ENCODE measurements at regions not wholly inside any gene's neighbourhood (a gene's known extent, or its start where the extent isn't known, plus 50 kb on each side); places are given as distances from the start of the nearest gene placed in this dataset.

DNA sequence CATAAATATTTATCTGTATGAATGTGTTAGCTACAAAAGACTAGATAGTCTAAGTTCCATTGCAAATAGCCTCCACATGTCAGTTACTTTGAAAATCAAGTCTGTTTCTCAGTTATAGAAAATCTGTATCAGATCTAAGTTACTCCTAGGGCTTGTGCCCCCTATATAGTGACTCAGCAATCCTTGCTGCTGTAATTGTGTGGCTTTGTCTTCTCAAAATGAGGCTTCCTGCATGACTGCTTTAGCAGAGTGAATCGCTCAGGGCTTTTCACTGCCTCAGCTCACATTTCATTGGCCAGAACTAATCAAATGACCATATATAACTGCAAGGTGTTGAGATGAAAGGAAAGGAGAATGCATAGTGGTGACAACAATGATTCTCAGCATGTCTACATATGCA, 552.2 kb upstream of the STXBP6 start:
- H3K36me3 ChIP-seq = no peaks in the 10 kb centered on the region
- peaks cover 20% of the 10 kb centered on the region for H3K9me3 ChIP-seq (replicated peaks)
- intact Hi-C loops (cut with micrococcal nuclease) = no loop called here
- TF ChIP-seq, protein P1, sequence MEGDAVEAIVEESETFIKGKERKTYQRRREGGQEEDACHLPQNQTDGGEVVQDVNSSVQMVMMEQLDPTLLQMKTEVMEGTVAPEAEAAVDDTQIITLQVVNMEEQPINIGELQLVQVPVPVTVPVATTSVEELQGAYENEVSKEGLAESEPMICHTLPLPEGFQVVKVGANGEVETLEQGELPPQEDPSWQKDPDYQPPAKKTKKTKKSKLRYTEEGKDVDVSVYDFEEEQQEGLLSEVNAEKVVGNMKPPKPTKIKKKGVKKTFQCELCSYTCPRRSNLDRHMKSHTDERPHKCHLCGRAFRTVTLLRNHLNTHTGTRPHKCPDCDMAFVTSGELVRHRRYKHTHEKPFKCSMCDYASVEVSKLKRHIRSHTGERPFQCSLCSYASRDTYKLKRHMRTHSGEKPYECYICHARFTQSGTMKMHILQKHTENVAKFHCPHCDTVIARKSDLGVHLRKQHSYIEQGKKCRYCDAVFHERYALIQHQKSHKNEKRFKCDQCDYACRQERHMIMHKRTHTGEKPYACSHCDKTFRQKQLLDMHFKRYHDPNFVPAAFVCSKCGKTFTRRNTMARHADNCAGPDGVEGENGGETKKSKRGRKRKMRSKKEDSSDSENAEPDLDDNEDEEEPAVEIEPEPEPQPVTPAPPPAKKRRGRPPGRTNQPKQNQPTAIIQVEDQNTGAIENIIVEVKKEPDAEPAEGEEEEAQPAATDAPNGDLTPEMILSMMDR (IDR thresholded peaks at IDR 0.05; ENCODE audit: borderline replicate concordance) = no peak
- H3K4me3 ChIP-seq = no peak overlapping the region
- DNase-seq = no peak
- H3K4me1 ChIP-seq = no peaks in the 10 kb centered on the region
- no peaks in the 10 kb centered on the region for H3K27me3 ChIP-seq (ENCODE audit: low read depth)
- H3K27ac ChIP-seq (replicated peaks) = no peak overlapping the region

DNA sequence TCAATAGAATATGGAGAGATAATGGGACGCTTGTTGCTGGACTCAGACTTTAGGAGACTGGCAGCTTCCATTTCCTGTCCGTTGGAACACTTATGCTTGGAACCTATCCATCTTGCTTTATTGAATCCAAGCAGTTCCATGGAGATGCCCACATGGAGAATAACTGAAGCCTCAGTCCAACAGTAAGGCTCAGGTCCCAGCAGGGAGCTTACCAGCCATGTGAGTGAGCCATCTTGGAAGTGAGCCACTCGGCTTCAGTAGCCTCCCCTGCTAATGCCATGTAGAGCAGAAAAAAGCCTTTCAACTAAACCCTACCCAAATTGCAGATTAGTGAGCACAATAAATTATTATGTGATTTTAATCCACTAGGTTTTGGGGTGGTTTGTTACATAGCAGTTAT, 538.8 kb upstream of the STXBP6 start:
- H3K27ac ChIP-seq (replicated peaks) = no peak overlapping the region
- no peaks in the 10 kb centered on the region for H3K36me3 ChIP-seq
- DNase-seq = no peak
- H3K4me1 ChIP-seq = no peaks in the 10 kb centered on the region
- H3K27me3 ChIP-seq (ENCODE audit: low read depth) = no peaks in the 10 kb centered on the region
- intact Hi-C loops (cut with micrococcal nuclease) = no loop called here
- TF ChIP-seq, protein P1 (IDR thresholded peaks at IDR 0.05; ENCODE audit: borderline replicate concordance) = no peak
- peaks cover 20% of the 10 kb centered on the region for H3K9me3 ChIP-seq (replicated peaks)
- H3K4me3 ChIP-seq = no peak overlapping the region

DNA sequence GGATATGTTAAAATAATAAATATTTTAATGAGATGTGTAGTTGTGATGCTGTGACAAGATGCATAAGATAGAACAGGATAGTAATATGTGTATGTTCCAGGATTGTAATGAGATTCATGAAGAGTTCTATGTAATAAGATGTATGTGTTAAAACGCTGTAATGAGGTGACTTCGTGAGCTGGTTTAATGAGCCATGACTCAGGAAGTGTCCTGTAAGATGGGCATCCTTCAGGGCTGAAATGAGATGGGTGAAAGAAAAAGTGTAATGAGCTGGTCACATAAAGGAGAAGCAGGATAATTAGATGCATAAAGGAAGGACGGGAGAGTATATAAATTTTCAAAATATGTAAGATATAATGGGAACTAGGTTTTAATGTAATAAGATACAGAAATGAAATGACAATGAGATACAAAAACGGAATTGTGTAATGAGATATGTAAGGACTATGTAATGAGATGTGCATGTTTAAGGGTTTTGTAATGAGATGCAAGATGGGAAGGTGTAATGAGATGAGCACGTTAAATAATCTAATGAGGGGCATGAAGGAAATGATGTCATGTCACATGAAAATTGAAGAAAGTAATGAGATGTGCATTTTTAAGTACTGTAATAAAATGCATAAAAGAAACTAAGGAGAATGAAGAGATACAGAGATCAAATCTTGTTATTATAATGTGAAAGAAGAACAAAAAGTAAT, 524.8 kb upstream of the STXBP6 start:
- no peak overlapping the region for H3K4me3 ChIP-seq
- TF ChIP-seq, protein P1 (IDR thresholded peaks at IDR 0.05; ENCODE audit: borderline replicate concordance) = no peak
- H3K27ac ChIP-seq (replicated peaks) = no peak overlapping the region
- no peak for DNase-seq
- H3K36me3 ChIP-seq = no peaks in the 10 kb centered on the region
- H3K4me1 ChIP-seq = no peaks in the 10 kb centered on the region
- H3K27me3 ChIP-seq (ENCODE audit: low read depth) = no peaks in the 10 kb centered on the region
- intact Hi-C loops (cut with micrococcal nuclease) = no loop called here
- H3K9me3 ChIP-seq (replicated peaks) = no peaks in the 10 kb centered on the region

GRCh38 chr14:25570483-25570882, 520.5 kb upstream of the STXBP6 start:
- TF ChIP-seq, protein P1 (IDR thresholded peaks at IDR 0.05; ENCODE audit: borderline replicate concordance) = no peak
- H3K36me3 ChIP-seq = no peaks in the 10 kb centered on the region
- no peak for DNase-seq
- no peaks in the 10 kb centered on the region for H3K4me1 ChIP-seq
- H3K9me3 ChIP-seq (replicated peaks) = peaks cover 15% of the 10 kb centered on the region
- no peak overlapping the region for H3K4me3 ChIP-seq
- no peaks in the 10 kb centered on the region for H3K27me3 ChIP-seq (ENCODE audit: low read depth)
- intact Hi-C loops (cut with micrococcal nuclease) = no loop called here
- no peak overlapping the region for H3K27ac ChIP-seq (replicated peaks)

GRCh38 chr14:25557466-25557865, 507.5 kb upstream of the STXBP6 start:
- Histone ChIP-seq H3K4me1 (no peaks in the 10 kb centered on the region), H3K4me3 (no peak overlapping the region), H3K9me3 (replicated peaks) (no peaks in the 10 kb centered on the region), H3K36me3 (no peaks in the 10 kb centered on the region), H3K27me3 (ENCODE audit: low read depth) (no peaks in the 10 kb centered on the region), H3K27ac (replicated peaks) (no peak overlapping the region)
- intact Hi-C loops (cut with micrococcal nuclease) = no loop called here
- TF ChIP-seq, protein P1 (IDR thresholded peaks at IDR 0.05; ENCODE audit: borderline replicate concordance) = no peak
- DNase-seq = no peak
